HCT116 (cell line): ENCODE measurements at regions not wholly inside any gene's neighbourhood (a gene's known extent, or its start where the extent isn't known, plus 50 kb on each side); places are given as distances from the start of the nearest gene placed in this dataset.

Experiments
- ATAC-seq: fragments of 200-7000 bp; cut with Tn5 transposase; 2 replicates; pipeline ENCODE4 v1.9.1; 2020; ENCODE audit warnings: mild to moderate bottlenecking, moderate library complexity
- BruUV-seq: library from RNA; stranded (reverse); fragments of 400-500 nt; replicated peaks from 2 replicates; lab custom pipeline; 2021; lab: Mats Ljungman, UMichigan
- CTCF ChIA-PET: fragments of 300-600 bp; sonication (Branson Sonifier 250); formaldehyde crosslinking; loops from one replicate; lab custom pipeline; 2021; ENCODE audit warnings: antibody characterized with exemption; lab: Charles Lee
- POLR2A ChIA-PET: fragments of 300-600, 350-600 bp; sonication (Branson Sonifier 250); formaldehyde crosslinking; loops from one replicate; lab custom pipeline; 2021; ENCODE audit warnings: antibody characterized with exemption; lab: Charles Lee
- RAD21 ChIA-PET, 2 experiments: fragments of 300-600 bp; sonication (Branson Sonifier 250); formaldehyde crosslinking; loops; one replicate each; lab custom pipeline; 2023; ENCODE audit warnings: low total read pairs in 2 of 2; ENCODE audit not compliant: uncharacterized antibody in 2 of 2, unreplicated experiment in 2 of 2, low non-redundant PET in 1 of 2; lab: Charles Lee
- DNase-seq: peaks from one replicate; pipeline ENCODE4 v3.0.0-alpha.2; 2010; ENCODE audit warnings: low read depth, low spot score
- H2AFZ ChIP-seq: fragments of 200-600 bp; shearing (Covaris generic), sonication (generic); 2 replicates; pipeline ENCODE4 v1.6.1; 2017; ENCODE audit warnings: low read depth, mixed run types, mixed read lengths, antibody characterized with exemption, low read length; ENCODE audit not compliant: poor library complexity, severe bottlenecking
- H3K27ac ChIP-seq: 2 replicates; pipeline ENCODE4 v1.5.1; 2012; ENCODE audit warnings: low read depth, low read length
- H3K27me3 ChIP-seq: fragments of 200-600 bp; sonication (generic); 2 replicates; pipeline ENCODE4 v1.6.1; 2016; ENCODE audit warnings: mixed run types, low read length, mixed read lengths; ENCODE audit not compliant: insufficient read depth
- H3K36me3 ChIP-seq, 2 experiments: fragments of 200-500 bp in 1 of 2; fragments of 200-600 bp in 1 of 2; sonication (Bioruptor generic) in 1 of 2; sonication (generic) in 1 of 2; 2 replicates each; pipeline versions ENCODE4 v1.5.1 to v1.6.1; 2014 to 2016; ENCODE audit warnings: low read length in 2 of 2, inconsistent platforms in 1 of 2, mixed read lengths in 1 of 2, mixed run types in 1 of 2; ENCODE audit not compliant: insufficient read depth in 2 of 2, control insufficient read depth in 1 of 2
- H3K4me1 ChIP-seq, 2 experiments: fragments of 200-600 bp in 1 of 2; sonication (generic) in 1 of 2; 2 replicates each; pipeline versions ENCODE4 v1.5.1 to v1.6.1; 2012 to 2017; ENCODE audit warnings: low read length in 2 of 2, inconsistent platforms in 1 of 2, mild to moderate bottlenecking in 1 of 2, mixed read lengths in 1 of 2, mixed run types in 1 of 2, moderate library complexity in 1 of 2; ENCODE audit not compliant: insufficient read depth in 2 of 2, control insufficient read depth in 1 of 2
- H3K4me2 ChIP-seq: fragments of 200-600 bp; sonication (generic); 2 replicates; pipeline ENCODE4 v1.6.1; 2017; ENCODE audit warnings: mixed run types, low read length, mixed read lengths
- H3K4me3 ChIP-seq, 2 experiments: fragments of 200-600 bp in 1 of 2; sonication (generic) in 1 of 2; replicated peaks in 1 of 2; 2 replicates each; pipeline ENCODE4 v1.5.1; 2011 to 2016; ENCODE audit warnings: low read length in 2 of 2, control low read depth in 1 of 2, low read depth in 1 of 2, mild to moderate bottlenecking in 1 of 2, mixed read lengths in 1 of 2, mixed run types in 1 of 2
- H3K79me2 ChIP-seq: fragments of 200-600 bp; sonication (generic); 2 replicates; pipeline ENCODE4 v1.6.1; 2017; ENCODE audit warnings: mild to moderate bottlenecking, mixed run types, low read length, moderate library complexity, mixed read lengths; ENCODE audit not compliant: insufficient read depth
- H3K9ac ChIP-seq: fragments of 200-600 bp; sonication (generic); 2 replicates; pipeline ENCODE4 v1.6.1; 2016; ENCODE audit warnings: low read length, mixed read lengths
- H3K9me2 ChIP-seq: fragments of 200-600 bp; sonication (generic), shearing (Covaris generic); 2 replicates; pipeline ENCODE4 v1.6.1; 2017; ENCODE audit warnings: mixed run types, mild to moderate bottlenecking, moderate library complexity; ENCODE audit not compliant: insufficient read depth
- H3K9me3 ChIP-seq, 2 experiments: fragments of 200-500 bp in 1 of 2; fragments of 200-600 bp in 1 of 2; sonication (Bioruptor generic) in 1 of 2; sonication (generic) in 1 of 2; 2 replicates each; pipeline ENCODE4 v1.6.1; 2014 to 2017; ENCODE audit warnings: low read length in 2 of 2, mixed read lengths in 2 of 2, inconsistent platforms in 1 of 2, low read depth in 1 of 2, mild to moderate bottlenecking in 1 of 2, mixed run types in 1 of 2, moderate library complexity in 1 of 2; ENCODE audit not compliant: control insufficient read depth in 1 of 2, insufficient read depth in 1 of 2
- H4K20me1 ChIP-seq: fragments of 200-600 bp; sonication (generic), shearing (Covaris generic); 2 replicates; pipeline ENCODE4 v1.6.1; 2017; ENCODE audit warnings: mixed run types, mild to moderate bottlenecking, moderate library complexity; ENCODE audit not compliant: insufficient read depth
- CBX3 ChIP-seq: IDR thresholded peaks from 2 replicates; pipeline ENCODE4 v1.6.1; 2012; ENCODE audit warnings: low read depth
- ELF1 ChIP-seq: IDR thresholded peaks from 2 replicates; pipeline ENCODE4 v1.6.1; 2012; ENCODE audit warnings: low read depth, borderline replicate concordance
- EZH2 ChIP-seq: fragments of 200-600 bp; sonication (generic); IDR thresholded peaks from 2 replicates; pipeline ENCODE4 v1.6.1; 2017; ENCODE audit warnings: antibody characterized with exemption, mixed run types
- FOSL1 ChIP-seq: IDR thresholded peaks from 2 replicates; pipeline ENCODE4 v1.6.1; 2012; ENCODE audit warnings: low read depth
- JUND ChIP-seq: IDR thresholded peaks from 2 replicates; pipeline ENCODE4 v1.6.1; 2012
- POLR2A ChIP-seq: IDR thresholded peaks from 2 replicates; pipeline ENCODE4 v1.7.0; 2011; ENCODE audit warnings: borderline replicate concordance; ENCODE audit not compliant: insufficient read depth, insufficient read length; ENCODE audit errors: extremely low read depth
- POLR2AphosphoS5 ChIP-seq: IDR thresholded peaks from 2 replicates; pipeline ENCODE4 v1.6.1; 2011; ENCODE audit warnings: mild to moderate bottlenecking, low read depth, low read length, moderate library complexity
- SP1 ChIP-seq: IDR thresholded peaks from 2 replicates; pipeline ENCODE4 v1.6.1; 2012; ENCODE audit warnings: low read depth
- TCF7L2 ChIP-seq: IDR thresholded peaks from 2 replicates; pipeline ENCODE4 v1.7.0; 2011; ENCODE audit warnings: borderline replicate concordance, inconsistent platforms; ENCODE audit not compliant: insufficient read depth, insufficient read length; ENCODE audit errors: extremely low read depth
- ZFX ChIP-seq: fragments of 450-650 bp; IDR thresholded peaks from 2 replicates; pipeline ENCODE4 v1.6.1; 2017
- ZNF274 ChIP-seq: fragments of 200-500 bp; sonication (Bioruptor generic); IDR thresholded peaks from 2 replicates; pipeline ENCODE4 v1.6.1; 2014; ENCODE audit warnings: mild to moderate bottlenecking, low read depth, low read length, inconsistent platforms
- intact Hi-C: fragments of 100-400 bp; cut with micrococcal nuclease; formaldehyde crosslinking; loops from 2 replicates; pipeline ENCODE4 v1.10.0; 2022
- TF ChIP-seq, protein P1 (sequence below): IDR thresholded peaks from 2 replicates; pipeline ENCODE4 v1.6.1; 2012
- TF ChIP-seq, protein P2 (sequence below): IDR thresholded peaks from 2 replicates; pipeline ENCODE4 v1.6.1; 2012
- TF ChIP-seq, protein P3 (sequence below): IDR thresholded peaks from 2 replicates; pipeline ENCODE4 v1.6.1; 2011; ENCODE audit warnings: mild to moderate bottlenecking, low read length, moderate library complexity; ENCODE audit not compliant: insufficient replicate concordance; ENCODE audit errors: extremely low read depth

DNA sequence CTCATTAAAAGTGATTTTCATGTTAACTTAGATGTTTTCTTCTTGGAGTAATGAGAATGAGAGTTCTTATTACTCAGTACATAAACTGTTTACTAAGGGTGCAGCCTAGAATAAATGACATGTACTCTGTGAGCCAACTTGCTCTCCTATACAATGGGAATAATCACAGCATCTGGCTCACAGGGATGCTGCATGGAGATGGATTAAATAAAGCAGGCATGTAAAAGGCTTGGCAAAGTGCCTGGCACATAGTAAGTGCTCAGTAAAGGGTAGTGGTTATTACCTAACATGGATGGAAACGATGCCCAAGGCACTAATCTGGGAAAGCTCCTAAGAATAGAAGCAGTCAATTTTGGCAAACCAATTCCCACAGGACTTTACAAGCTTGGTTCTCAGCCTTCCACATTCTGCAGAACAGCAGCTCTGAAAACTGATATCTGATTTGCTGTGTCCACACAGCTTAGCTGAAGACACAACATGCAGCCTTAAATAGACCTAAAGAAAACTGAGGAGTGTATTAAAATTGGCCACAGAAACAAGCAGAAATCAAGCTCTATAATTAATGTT is 176.1 kb downstream of the ABCC12 start (continued):
- TF ChIP-seq, protein P1, sequence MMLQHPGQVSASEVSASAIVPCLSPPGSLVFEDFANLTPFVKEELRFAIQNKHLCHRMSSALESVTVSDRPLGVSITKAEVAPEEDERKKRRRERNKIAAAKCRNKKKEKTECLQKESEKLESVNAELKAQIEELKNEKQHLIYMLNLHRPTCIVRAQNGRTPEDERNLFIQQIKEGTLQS: no peak
- TF ChIP-seq TCF7L2 (no peak), POLR2AphosphoS5 (no peak)

DNA sequence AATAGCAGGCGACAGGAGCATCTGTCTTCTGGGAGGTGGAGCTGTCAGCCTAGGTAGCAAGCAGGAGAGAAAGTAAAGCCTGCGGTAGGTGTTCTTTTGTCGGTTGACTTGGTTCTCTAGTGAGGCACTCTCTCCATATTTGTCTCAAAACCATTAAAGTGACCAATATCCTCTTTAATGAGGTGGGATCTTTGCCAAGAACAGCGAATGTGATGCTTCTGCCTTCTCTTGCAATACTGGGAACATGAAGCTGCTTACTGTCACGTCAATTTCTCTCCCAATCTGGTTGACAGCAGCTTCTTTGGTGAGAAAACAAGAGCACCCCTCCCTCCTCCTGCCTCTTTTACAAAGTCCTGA is 176.7 kb downstream of the ABCC12 start:
- no peak overlapping the region for H2AFZ ChIP-seq
- H3K9me3 ChIP-seq: no peaks in the 10 kb centered on the region
- H3K9me2 ChIP-seq: no peaks in the 10 kb centered on the region
- CTCF ChIA-PET: no interaction called here
- no peaks in the 10 kb centered on the region for H3K4me1 ChIP-seq
- ATAC-seq: no peak
- no peak overlapping the region for H3K27ac ChIP-seq
- intact Hi-C loops: no loop called here
- RAD21 ChIA-PET: no interaction called here
- H3K27me3 ChIP-seq: peaks cover 45% of the 10 kb centered on the region
- POLR2A ChIA-PET: no interaction called here
- no peaks in the 10 kb centered on the region for H4K20me1 ChIP-seq
- no peak for DNase-seq
- no peak overlapping the region for H3K9ac ChIP-seq
- no TSS peak for BruUV-seq
- H3K4me3 ChIP-seq: no peak overlapping the region
- H3K36me3 ChIP-seq: no peaks in the 10 kb centered on the region
- H3K4me2 ChIP-seq: no peak overlapping the region
- TF ChIP-seq, protein P2, sequence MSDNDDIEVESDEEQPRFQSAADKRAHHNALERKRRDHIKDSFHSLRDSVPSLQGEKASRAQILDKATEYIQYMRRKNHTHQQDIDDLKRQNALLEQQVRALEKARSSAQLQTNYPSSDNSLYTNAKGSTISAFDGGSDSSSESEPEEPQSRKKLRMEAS: no peak
- TF ChIP-seq FOSL1 (no peak), POLR2A (no peak), ZFX (no peak), SP1 (no peak), TCF7L2 (no peak), EZH2 (no peak), JUND (no peak), ELF1 (no peak), CBX3 (no peak), ZNF274 (no peak)
- TF ChIP-seq, protein P1: no peak
- TF ChIP-seq, protein P3, sequence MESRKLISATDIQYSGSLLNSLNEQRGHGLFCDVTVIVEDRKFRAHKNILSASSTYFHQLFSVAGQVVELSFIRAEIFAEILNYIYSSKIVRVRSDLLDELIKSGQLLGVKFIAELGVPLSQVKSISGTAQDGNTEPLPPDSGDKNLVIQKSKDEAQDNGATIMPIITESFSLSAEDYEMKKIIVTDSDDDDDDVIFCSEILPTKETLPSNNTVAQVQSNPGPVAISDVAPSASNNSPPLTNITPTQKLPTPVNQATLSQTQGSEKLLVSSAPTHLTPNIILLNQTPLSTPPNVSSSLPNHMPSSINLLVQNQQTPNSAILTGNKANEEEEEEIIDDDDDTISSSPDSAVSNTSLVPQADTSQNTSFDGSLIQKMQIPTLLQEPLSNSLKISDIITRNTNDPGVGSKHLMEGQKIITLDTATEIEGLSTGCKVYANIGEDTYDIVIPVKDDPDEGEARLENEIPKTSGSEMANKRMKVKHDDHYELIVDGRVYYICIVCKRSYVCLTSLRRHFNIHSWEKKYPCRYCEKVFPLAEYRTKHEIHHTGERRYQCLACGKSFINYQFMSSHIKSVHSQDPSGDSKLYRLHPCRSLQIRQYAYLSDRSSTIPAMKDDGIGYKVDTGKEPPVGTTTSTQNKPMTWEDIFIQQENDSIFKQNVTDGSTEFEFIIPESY: no peak
- TF ChIP-seq, all 23 proteins: peak for 0
- no peaks in the 10 kb centered on the region for H3K79me2 ChIP-seq
